HG02943 (cell line): ENCODE measurements at regions not wholly inside any gene's neighbourhood (a gene's known extent, or its start where the extent isn't known, plus 50 kb on each side); places are given as distances from the start of the nearest gene placed in this dataset.

ENCODE experiments used
- ATAC-seq: cut with Tn5 transposase; IDR thresholded peaks from one replicate; pipeline ENCODE4 v1.9.1; 2021; ENCODE audit warnings: mild to moderate bottlenecking, low read depth, moderate library complexity; ENCODE audit not compliant: unreplicated experiment

DNA sequence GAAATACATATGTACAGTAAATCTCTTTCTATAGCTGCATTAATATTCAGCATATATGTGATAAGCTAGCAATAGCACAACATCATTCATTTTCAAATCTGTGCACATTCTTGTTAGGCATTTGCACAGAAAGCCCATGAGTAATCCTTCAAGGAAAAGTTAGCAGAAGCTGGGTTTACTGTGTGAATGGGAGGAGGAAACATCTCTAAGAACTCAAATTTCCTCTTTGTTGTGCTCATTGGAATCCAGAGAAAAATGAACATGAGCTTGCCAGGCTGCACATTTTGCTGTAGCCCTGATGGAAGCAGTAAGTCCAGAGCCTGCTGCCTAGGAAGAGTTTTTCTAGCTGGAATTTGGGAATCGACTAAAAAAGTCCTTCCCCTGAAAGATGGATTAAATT, 214.2 kb upstream of the FOXD3 start:
- no peak for ATAC-seq

GRCh38 chr1:63112155-63112900, 210.0 kb upstream of the FOXD3 start:
- ATAC-seq = no peak

DNA sequence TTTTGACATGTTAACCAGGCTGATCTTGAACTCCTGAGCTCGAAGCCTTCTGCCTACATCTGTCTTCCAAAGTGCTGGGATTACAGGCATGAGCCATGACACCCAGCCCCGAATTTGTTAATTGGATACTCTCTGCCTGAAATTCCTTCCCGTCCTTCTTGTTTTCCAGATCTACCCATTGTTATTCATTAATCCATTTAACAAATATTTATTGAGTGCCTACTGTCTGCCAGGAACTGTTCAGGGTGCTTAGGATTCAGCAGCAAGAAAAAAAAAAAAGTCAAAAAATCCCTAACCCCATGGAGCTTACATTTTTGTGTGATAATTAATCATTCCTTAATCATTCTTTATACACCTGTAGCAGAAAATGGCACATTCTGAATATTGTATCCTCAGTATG, 206.8 kb upstream of the FOXD3 start:
- ATAC-seq = no peak

GRCh38 chr1:63116016-63116415, 206.4 kb upstream of the FOXD3 start:
- ATAC-seq = no peak

- ATAC-seq = no peak
Observed at GRCh38 chr1:63119575-63120155, 202.7 kb upstream of the FOXD3 start.

GRCh38 chr1:63122079-63122478, 200.3 kb upstream of the FOXD3 start:
- ATAC-seq = no peak

DNA sequence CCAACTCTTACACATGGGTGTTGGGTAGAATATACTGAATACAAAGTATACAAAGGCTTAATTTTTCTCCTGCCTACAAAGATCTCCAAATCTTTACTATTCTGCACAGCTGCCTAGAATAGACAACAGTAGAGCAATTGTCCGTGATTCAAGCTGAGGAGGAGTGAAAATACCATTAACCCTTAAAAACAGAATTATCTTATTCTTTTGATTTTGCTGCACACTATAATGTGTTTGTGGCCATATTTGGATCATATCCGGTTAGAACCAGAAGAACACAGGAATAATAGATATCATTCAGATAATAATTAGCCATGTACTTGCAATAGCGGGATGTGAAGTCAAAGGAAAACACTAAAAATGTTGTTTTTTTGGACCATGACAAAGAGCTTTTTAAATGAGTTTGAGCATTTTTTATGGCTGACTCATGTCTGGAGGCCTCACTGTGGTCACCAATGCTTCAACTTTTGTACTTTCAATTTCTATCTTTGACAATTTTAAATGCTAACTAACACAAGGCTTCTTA, 197.6 kb upstream of the FOXD3 start:
- peak; percentile 79 for ATAC-seq

- no peak for ATAC-seq
Observed at GRCh38 chr1:63126104-63126503, 196.3 kb upstream of the FOXD3 start.

DNA sequence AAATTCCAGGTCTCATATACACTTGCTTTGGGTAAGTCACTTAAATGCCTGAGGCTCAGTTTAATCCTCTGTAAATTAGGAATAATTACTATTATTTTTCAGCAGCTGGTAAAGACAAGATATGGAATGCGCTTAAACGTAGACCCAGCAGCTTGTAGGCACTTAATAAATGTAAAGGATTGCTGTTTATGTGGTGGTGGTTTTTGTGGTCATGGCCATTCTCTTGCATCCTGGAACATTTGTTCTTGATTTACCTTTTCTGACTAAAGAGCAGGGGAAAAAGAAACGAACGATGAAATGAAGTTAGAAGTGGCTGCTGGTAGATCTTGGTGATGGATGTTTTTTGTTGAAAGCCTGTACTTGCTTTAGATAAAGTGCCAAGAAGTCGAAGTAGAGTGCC, 195.0 kb upstream of the FOXD3 start:
- no peak for ATAC-seq

DNA sequence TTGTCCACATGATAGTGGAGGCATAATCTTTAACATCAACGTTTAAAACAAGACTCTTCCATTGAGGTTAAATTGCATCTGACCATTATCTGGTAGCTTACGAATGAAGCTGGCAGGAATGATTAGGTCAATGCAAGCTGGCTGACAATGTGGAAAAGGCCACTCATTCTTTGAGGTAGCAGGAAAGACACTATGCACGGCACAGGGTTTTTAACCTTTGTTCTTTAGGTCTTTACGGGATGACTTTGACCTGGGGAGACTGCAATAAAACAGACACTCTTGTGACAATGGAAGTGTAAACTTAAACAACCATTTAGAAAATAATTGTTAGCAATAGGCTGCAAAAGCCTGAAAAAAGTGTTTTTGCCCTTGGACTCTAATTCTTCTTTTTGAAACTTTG, 193.8 kb upstream of the FOXD3 start:
- ATAC-seq = no peak

DNA sequence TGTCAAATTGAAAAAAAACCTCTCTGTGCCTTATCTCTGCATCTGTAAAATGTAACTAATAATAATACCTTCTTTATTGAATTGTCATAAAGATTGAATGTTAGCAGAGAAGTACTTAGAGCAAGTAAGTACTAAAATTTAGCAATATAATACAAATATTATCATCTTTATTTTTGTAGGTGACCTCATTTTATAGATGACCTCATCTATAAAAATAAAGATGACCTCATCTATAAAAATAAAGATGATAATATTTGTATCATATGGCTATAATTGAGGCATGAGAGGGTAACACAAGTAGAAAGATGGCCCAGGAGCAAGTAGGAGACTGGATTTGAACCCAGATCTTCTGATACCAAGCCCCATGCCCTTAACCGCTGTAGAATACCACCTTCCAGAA, 193.2 kb upstream of the FOXD3 start:
- ATAC-seq = no peak

DNA sequence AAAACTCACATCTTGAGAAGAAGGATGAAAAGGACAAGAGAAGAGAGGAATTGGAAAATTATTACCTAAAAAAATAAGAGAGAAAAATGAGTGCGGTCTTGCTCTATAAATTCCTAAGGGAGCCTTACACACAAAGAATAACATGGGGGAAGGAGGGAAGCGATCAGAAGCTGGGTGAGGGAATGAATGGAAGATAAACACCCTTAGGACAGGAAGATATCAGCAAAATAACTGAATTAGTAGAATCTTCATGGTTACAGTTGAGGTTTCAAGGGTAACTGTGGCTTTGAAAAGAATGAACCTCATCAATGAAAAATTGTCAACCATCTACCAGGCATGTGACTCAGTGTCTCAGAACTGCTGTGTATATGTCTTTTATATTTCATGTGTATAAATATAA, 192.5 kb upstream of the FOXD3 start:
- ATAC-seq = no peak

DNA sequence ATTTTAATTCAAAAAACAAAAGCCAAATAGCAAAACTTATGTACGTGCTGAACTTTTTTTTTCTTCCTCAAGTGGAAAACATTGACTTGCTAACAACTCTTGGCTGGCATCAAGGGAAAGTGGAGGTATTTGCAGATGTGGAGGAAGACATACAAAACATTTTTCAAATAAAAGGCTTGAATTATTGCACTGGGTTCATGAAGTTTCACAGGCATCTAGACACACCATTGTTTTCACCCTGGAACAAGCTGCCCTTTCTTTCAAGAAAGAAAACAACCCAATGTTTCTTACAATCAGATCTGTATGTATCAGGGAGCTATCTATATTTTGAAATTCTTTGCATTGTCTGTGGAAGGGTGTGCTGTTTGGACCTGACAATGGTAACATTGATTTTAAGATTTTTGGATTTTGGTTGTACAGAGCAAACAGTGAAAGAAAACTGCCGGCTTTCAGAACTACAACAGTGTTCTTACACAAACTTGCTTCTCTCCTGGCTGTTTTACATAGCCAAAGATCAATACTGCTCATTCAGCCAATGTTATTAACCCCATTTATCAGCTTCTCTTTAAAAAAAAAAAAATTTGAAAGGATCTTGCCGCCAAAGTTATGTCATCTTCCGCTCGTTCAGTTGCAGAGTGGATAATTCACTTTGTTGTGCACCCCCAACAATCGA, 187.7 kb upstream of the FOXD3 start:
- no peak for ATAC-seq

GRCh38 chr1:63135174-63135512, 187.2 kb upstream of the FOXD3 start:
- no peak for ATAC-seq

DNA sequence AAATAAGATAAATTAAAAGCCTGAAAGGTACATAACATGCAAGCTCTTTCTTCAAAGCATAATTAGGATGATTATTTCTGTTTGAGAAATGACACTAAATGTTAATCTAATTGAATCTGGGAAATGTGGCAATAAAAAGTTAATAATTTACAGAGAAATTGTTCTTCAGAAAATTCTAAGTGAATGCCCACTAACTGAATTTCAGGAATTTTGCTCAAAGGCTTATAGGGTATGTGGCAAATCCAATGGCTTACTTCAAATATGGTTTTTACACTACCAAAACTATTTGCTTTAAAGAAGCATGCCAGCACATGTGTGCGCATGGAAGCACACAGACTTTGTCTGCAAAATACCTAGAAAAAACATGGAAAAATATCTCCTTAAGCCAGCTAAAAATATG, 186.6 kb upstream of the FOXD3 start:
- no peak for ATAC-seq

DNA sequence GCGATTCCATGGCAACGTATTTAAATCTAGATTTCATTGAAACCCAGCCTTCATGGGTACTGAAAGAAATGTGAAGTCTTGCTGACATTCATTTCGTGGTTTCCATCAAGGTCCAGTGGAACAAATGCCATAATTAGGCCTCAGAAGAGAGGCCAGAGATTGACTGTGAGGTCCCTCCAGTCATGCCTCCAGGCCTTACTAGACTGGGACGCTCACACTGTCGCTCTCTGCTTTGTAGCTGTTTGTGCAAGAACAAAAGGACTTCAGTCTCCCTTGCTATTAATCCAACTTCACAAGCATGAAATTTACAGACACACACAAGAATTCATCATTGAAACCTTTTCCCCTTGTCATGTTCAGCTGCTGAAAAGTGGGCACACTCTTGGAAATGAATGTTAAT, 180.4 kb upstream of the FOXD3 start:
- ATAC-seq = no peak

DNA sequence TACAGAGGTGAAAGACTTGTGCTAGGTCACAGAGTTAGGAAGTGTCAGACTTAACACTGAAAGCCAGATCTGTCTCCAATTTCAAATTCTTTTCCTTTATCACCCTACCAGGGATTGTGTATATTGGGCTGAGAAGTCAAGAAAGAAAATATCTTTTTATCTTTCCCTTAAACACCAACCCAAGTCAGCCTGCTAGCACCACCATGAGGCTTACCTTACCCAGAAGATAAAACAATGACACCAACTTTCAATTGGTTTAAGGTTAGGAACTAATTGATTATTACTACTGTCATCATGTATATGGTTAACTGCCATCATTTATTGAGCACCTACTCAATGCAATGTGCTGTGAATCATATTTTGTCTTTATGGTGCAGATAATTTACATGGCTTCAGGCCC, 178.9 kb upstream of the FOXD3 start:
- ATAC-seq = no peak

DNA sequence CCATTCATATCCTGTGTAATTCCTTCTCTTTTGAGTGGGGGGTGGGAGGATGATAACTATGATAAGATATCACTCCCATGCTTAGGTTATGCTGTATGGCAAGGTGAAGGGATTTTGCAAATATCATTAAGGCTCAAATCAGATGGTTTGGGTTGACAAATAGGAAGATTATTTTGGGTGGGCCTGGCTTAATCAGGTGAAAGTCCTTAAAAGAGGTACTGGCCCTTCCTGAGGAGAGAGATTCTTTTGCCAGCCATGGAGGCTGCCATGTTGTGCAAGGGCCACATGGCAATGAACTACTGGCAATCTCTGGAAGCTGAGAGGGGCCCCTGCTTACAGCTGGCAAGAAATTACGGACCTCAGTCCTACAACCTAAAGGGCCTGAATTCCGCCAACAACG, 174.6 kb upstream of the FOXD3 start:
- ATAC-seq = no peak

DNA sequence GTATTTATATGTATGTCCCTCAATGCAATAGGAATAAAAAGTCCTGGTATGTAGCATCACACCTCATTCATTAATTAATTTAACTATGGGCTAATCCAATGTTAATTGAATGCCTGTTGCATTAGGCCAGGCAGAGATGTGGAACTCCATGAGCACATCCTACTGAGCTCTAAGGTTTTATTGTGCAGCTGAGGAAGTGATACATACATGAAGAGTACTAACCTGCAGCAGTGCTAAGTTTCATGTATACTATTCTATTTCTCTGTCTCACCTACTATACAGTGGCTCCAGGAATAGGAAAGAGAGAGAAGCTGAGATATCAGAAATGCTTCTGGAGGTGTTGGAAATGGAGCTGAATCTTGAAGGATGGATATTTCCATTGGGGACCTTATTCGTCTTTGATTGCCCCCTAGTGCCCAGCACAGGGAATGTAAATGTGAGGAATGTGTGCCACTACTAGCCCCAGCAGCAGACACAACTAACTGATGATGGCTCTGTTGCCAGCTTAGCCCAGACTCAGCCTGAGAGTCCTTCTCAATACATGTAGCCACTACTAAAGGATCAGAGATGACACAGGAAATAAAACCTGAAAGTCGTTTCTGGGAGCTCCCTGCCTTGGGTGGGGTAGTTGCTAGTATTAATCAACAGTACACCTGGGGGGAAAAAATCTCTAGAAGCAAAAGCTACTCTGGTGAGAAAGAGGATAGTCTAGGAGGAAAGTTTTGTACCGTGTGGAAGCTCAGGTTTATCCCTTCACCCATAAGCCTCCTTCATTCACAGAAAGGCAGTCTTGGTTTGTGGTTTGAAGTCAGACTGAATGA, 173.3 kb upstream of the FOXD3 start:
- ATAC-seq = no peak

- ATAC-seq = no peak
Observed at GRCh38 chr1:63152572-63152971, 169.8 kb upstream of the FOXD3 start.

- no peak for ATAC-seq
Observed at GRCh38 chr1:63155437-63155836, 166.9 kb upstream of the FOXD3 start.
